CD4-positive, alpha-beta T cell treated with Interleukin-4 for 1 hour (primary cell): ENCODE measurements at regions not wholly inside any gene's neighbourhood (a gene's known extent, or its start where the extent isn't known, plus 50 kb on each side); places are given as distances from the start of the nearest gene placed in this dataset.
"Not testable (repeated sequence)": the region's sequence is repeated elsewhere in the genome, so short reads cannot be mapped to it uniquely, and the experiment has no call there.

ENCODE experiments used
- DNase-seq, 2 donors: peaks; one replicate each; pipeline ENCODE4 v3.0.0-alpha.2; 2020 to 2022

- not testable (repeated sequence) for DNase-seq
These were observed 188.9 kb upstream of the PLGLB2 start for GRCh38 chr2:87559001-87559400.

DNA sequence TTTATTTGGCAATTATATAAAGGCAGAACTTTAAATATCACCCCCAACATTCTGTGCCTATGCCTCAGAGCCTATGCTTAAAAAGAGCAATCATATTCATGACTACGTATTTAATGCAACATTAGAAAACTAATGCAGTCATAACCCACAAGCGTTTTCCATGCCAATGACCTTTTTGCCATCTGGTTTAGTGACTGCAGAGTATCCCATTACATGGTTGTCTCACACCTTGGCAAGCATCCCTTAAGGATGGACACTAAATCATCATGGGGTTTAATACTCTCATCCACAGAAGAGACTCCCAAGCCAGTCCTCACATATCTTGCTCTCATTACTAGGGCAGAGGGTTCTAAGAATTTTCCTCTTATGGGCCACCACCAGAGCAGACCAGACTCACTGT, 188.2 kb upstream of the PLGLB2 start:
- not testable (repeated sequence) for DNase-seq

- DNase-seq: not testable (repeated sequence)
These were observed 182.8 kb upstream of the PLGLB2 start for GRCh38 chr2:87565116-87565515.

GRCh38 chr2:87566531-87566930, 181.4 kb upstream of the PLGLB2 start:
- DNase-seq: not testable (repeated sequence)

DNA sequence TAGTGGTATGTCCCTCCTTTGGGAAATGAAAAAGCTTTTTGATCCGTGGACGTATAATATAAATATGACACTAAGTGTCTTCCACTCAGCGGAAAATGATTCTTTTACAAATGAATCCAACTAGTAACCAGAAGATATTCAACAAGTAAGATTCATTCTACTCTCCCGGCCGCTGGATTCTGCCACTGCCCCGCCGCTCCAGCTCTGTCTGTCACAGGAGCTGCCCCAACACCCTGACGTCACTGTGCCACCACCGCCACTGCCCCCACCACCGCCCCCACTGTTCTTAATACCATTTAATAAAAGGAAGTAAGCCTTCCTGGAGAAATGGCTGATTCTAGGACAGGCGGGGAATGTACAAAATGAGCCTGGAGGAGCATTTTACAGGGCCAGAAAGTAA, 180.8 kb upstream of the PLGLB2 start:
- DNase-seq: not testable (repeated sequence)

- not testable (repeated sequence) for DNase-seq
These were observed 180.0 kb upstream of the PLGLB2 start for GRCh38 chr2:87567912-87568311.

- peak in 1 of 2 donors; percentile 20 for DNase-seq
These were observed 179.2 kb upstream of the PLGLB2 start for GRCh38 chr2:87568554-87569278.

DNA sequence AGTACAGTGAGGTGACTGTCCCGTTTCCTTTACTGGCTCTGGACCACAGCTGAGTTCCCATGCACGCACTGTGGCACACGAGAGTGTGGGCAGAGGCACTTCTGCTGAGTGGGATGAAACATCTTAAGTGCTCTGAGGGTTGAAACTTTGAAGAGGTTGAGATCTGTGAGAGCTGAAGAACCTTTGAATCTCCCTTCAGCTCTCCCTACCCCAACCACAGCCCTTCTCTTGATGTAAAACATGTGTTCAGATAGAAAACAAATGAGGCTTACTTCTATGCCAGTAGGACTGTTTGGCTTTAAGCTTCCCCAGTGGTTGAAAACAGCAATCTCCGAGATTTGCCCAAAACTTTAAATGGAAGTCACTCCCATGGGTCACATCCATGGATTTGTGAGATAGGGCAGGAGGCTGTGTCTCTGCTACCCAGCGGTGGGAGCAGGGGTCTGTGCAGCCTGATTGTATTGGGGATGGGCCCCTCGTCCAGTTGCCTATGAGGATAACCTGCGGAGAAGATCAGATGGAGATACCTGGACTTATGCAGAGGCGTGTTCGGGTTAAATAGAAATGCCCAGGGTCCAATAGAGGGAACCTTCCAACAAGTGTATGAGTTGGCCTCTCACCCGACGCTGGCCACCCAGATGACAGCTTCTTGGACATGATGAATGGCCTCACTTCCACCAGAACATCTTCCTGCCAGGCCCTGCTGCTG, 178.0 kb upstream of the PLGLB2 start:
- not testable (repeated sequence) for DNase-seq

DNA sequence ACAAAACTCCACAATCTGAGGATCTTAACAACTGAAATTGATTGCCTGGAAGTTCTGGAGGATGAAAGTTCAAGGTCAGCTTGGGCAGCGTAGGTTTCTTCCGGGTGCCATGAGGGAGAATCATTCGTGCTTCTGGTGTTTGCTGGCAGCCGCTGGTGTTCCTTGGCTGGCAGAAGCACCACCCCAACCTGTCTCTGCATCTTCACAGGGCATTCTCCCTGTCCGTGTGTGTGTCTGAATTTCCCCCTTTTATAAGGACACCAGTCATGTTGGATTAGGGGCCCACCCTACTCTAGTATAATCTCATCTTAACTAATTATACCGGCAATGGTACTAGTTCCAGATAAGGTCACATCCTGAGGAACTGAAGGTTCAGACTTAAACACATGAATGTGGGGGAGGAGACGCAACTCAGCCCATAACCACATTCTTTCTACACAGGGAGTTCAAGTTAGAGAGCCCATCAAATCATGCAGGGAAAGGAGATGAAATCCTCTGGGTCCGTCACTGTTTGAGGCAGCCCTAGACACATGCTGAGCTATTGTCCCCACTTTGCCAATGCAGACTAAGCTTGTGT, 175.9 kb upstream of the PLGLB2 start:
- DNase-seq: not testable (repeated sequence)

DNA sequence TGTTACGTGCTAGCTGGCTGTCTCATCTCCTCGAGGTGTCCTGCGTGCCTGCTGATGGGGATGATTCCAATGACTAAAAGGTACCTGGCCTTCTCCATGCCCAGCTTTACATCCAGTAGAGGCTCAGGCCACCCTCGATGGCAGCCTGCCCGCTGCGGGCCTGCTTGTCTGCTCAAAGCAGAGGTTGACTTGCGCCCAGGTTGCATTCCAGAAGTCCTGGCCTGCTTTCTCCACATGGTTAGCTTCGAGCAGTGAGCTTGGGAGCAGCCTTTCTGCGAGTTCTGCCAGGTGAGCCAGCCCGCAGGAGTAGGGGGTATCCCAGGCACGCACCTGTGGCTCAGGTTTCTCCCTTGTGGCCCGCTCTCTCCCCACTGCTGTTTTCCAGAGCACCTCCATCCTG, 175.0 kb upstream of the PLGLB2 start:
- not testable (repeated sequence) for DNase-seq

GRCh38 chr2:87573386-87574192, 174.3 kb upstream of the PLGLB2 start:
- not testable (repeated sequence) for DNase-seq

DNA sequence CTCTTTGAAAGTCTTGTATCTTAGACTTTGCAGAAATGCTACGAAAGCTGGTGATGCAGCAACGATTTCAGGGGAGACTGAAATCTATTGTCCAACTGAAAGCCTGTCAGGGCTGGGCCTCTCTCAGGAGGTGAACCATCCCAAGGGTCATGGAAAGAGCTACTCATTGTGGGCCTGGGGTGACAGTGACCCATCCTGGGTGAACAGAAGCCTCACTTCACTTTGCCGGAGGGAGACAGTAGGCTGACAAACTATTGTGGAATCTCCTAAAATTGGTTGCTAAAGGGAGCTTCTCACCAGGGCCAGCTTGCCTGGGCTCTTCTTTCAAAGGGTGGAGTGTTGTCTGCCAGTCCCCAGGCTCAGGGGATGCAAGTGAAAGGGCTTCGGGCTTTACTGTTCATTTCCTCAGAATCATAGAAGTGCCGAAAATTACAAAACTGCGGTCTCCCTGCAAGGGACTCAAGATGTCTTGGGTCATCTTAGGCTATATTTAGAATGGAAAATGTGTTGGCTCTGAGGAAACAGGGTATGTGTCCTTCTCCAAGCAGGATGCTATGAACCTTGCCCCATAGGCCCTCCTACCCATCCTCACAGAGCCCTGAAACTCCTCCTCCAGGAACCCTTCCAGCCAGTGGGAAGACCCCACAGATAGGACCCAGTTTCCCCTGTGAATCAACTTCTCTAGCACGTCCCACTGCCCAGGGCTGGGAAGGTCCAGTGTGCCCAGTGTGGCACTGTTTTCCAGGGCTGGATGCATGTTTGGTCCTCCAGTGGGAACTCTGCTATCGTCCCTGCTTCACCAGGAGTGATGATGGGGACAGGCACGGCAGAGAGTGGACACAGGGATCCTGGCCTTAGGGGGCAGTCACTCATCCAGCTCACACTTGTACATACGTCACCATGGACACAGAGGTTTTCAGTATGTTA, 173.4 kb upstream of the PLGLB2 start:
- not testable (repeated sequence) for DNase-seq

DNA sequence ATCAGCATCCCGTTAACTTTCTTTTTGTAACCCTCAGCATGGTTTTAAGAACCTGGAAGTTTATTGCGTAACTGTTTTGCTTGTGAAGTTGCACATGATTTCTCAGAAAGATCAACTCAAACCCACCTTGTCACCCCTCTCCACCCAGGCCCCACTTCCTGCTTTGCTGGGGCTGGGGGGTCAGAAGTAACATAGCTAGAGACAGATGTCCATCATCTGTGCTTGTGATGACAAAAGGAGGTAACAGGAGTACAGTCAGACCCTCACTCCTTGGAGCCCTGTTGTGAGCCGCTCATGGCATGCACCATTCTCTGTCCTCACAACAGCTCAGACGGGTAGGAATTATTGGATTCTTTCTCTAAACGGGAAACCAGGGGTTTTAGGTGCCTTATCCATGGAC, 172.7 kb upstream of the PLGLB2 start:
- not testable (repeated sequence) for DNase-seq

DNA sequence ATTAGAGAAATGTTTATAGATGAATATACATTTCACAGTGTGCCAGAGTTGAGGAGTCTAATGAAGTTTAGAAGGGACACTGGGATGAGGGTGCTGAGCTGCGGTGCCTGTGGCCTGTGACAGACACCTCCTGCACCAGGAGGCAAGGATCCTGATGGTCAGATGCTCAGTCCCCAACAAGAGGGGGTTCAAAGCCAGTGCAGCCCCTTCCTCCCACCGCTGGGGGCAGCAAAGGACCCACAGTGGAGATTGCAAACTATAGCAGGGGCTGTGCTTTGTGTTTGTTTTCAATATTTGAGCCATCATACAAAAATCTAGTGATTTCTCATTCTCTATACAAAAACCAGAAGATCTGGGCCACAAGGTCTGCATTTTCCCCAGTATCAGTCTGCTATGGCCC, 170.5 kb upstream of the PLGLB2 start:
- DNase-seq: not testable (repeated sequence)

GRCh38 chr2:87582152-87582551, 165.7 kb upstream of the PLGLB2 start:
- DNase-seq: not testable (repeated sequence)

- DNase-seq: not testable (repeated sequence)
These were observed 165.3 kb upstream of the PLGLB2 start for GRCh38 chr2:87582579-87582978.

GRCh38 chr2:87583370-87583769, 164.5 kb upstream of the PLGLB2 start:
- DNase-seq: not testable (repeated sequence)

DNA sequence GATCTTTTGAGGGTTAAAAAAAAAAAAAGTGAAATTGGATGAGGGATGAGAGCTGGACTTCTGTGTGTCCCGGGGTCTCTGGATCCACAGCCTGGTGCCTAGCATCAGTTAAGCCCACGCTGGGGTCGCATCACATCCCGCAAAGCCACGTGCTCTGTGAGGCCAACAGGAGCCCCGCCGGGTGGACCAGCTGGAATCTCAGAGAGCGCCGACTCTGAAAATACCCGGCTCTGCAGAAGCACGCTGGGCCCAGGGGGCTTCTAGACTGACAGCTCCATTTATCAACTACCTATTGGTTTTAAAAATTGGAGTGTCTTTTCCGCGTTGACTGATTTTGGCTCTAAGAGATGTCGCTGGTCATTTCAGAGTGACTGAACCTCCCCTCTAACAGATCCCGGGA, 164.1 kb upstream of the PLGLB2 start:
- not testable (repeated sequence) for DNase-seq

DNA sequence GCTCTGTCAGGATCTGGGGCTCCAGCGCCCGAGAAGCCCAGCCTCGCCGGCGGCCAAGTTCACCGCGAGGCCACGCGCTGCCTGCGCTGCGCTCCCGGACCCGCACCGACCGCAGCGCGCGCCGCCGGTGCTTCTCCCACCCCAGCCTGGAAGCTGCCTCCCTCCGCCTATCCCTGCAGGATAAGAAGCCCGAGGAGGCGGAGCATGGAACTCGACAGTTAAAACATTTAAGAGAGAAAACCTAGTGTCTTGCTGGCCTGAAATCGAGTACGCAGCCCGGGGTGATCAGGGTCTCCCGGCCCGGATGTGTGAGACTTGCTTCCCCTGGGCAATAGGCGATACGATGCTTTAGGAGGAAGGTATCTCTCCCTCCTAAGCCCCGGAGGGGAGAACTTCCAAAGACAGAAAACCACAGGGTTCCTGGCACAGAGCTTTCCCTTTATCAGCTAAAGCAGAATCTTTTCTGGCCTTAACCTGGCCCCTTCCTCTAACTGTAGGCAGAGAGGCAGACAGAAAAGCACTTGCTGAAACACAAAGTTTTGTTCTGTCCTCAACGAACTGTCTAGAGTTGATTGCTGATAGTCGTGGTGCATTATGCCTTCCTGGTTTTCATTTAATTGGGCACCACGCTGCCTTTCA, 163.5 kb upstream of the PLGLB2 start:
- not testable (repeated sequence) for DNase-seq

GRCh38 chr2:87587934-87588333, 160.0 kb upstream of the PLGLB2 start:
- DNase-seq: not testable (repeated sequence)

- not testable (repeated sequence) for DNase-seq
These were observed 154.9 kb upstream of the PLGLB2 start for GRCh38 chr2:87592974-87593373.
